ENCODE measurements at regions not wholly inside any gene's neighbourhood (a gene's known extent, or its start where the extent isn't known, plus 50 kb on each side); places are given as distances from the start of the nearest gene placed in this dataset.

DNA sequence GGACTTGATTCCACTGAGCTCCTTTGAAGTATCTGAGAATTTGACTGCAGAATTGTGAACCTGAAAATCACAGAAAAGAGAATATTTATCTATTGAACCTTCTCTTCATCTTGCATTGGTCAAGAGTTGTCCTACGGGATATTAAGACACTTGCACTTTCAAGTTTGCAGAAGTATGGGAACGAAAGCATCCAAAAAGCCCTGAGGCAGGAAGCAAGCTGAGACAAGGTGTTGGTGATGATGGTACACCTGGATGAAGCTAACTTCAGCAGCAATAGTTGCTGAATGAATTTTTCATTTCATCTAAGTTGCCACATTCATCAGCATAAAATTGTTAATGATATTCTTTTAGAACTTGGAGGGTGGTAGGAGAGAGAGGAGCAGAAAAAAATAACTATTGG, 686.6 kb upstream of the ADAMTS5 start:
- no peak for TF ChIP-seq CTCF (conservative IDR thresholded peaks at IDR 0.05; ENCODE audit: low read length)
- TF ChIP-seq EZH2phosphoT487 (IDR thresholded peaks at IDR 0.05; ENCODE audit: borderline replicate concordance), result no peak

All from Loucy (cell line).